Neural cell (in vitro differentiated cells): ENCODE measurements at regions not wholly inside any gene's neighbourhood (a gene's known extent, or its start where the extent isn't known, plus 50 kb on each side); places are given as distances from the start of the nearest gene placed in this dataset.

Experiments
- EZH2 ChIP-seq: fragments of 200-600, 300-800 bp; shearing (Covaris generic), sonication (generic); IDR thresholded peaks from 2 replicates; pipeline ENCODE4 v1.6.1; 2014; ENCODE audit warnings: antibody characterized with exemption, low read length, borderline replicate concordance, mild to moderate bottlenecking; ENCODE audit not compliant: insufficient read depth, poor library complexity, severe bottlenecking
- POLR2AphosphoS5 ChIP-seq: IDR thresholded peaks from 2 replicates; pipeline ENCODE4 v1.6.1; 2012
- REST ChIP-seq: IDR thresholded peaks from 2 replicates; pipeline ENCODE4 v1.6.1; 2012; ENCODE audit warnings: borderline replicate concordance
- SMC3 ChIP-seq: fragments of 450-650 bp; conservative IDR thresholded peaks from 2 replicates; pipeline ENCODE4 v1.6.1; 2014; ENCODE audit warnings: antibody characterized with exemption, mild to moderate bottlenecking, moderate library complexity; ENCODE audit not compliant: poor library complexity
- TAF1 ChIP-seq: IDR thresholded peaks from 2 replicates; pipeline ENCODE4 v1.6.1; 2012; ENCODE audit warnings: low read depth
- TF ChIP-seq, protein P1 (sequence below): fragments of 450-650 bp; IDR thresholded peaks from 2 replicates; pipeline ENCODE4 v1.5.1; 2014; ENCODE audit warnings: antibody characterized with exemption, mild to moderate bottlenecking, moderate library complexity; ENCODE audit not compliant: poor library complexity, severe bottlenecking

GRCh38 chr10:78541481-78542140 is 507.9 kb downstream of the RPS24 start:
- TF ChIP-seq, protein P1, sequence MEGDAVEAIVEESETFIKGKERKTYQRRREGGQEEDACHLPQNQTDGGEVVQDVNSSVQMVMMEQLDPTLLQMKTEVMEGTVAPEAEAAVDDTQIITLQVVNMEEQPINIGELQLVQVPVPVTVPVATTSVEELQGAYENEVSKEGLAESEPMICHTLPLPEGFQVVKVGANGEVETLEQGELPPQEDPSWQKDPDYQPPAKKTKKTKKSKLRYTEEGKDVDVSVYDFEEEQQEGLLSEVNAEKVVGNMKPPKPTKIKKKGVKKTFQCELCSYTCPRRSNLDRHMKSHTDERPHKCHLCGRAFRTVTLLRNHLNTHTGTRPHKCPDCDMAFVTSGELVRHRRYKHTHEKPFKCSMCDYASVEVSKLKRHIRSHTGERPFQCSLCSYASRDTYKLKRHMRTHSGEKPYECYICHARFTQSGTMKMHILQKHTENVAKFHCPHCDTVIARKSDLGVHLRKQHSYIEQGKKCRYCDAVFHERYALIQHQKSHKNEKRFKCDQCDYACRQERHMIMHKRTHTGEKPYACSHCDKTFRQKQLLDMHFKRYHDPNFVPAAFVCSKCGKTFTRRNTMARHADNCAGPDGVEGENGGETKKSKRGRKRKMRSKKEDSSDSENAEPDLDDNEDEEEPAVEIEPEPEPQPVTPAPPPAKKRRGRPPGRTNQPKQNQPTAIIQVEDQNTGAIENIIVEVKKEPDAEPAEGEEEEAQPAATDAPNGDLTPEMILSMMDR, result no peak
- TF ChIP-seq POLR2AphosphoS5 (no peak), EZH2 (no peak), TAF1 (no peak), SMC3 (no peak), REST (no peak)
